DND-41 (cell line): ENCODE measurements at regions not wholly inside any gene's neighbourhood (a gene's known extent, or its start where the extent isn't known, plus 50 kb on each side); places are given as distances from the start of the nearest gene placed in this dataset.

Experiments
- ATAC-seq: fragments of 200-7000 bp; cut with Tn5 transposase; 3 replicates; pipeline ENCODE4 v1.9.1; 2021; ENCODE audit warnings: low read depth; ENCODE audit not compliant: insufficient read depth
- DNase-seq: peaks from one replicate; pipeline ENCODE4 v3.0.0-alpha.2; 2020
- H2AFZ ChIP-seq: 2 replicates; pipeline ENCODE4 v1.6.0; 2012; ENCODE audit warnings: low read depth, low read length
- H3K27ac ChIP-seq: 2 replicates; pipeline ENCODE4 v1.5.1; 2012; ENCODE audit warnings: low read length, inconsistent platforms
- H3K27me3 ChIP-seq: fragments of 200-600 bp; sonication (generic); 2 replicates; pipeline ENCODE4 v1.6.0; 2012; ENCODE audit warnings: low read length, mild to moderate bottlenecking, inconsistent platforms; ENCODE audit not compliant: insufficient read depth, poor library complexity
- H3K36me3 ChIP-seq: 2 replicates; pipeline ENCODE4 v1.5.1; 2012; ENCODE audit warnings: low read length, inconsistent platforms; ENCODE audit not compliant: insufficient read depth
- H3K4me1 ChIP-seq: 2 replicates; pipeline ENCODE4 v1.5.1; 2012; ENCODE audit warnings: mild to moderate bottlenecking, low read length; ENCODE audit not compliant: insufficient read depth
- H3K4me2 ChIP-seq: 2 replicates; pipeline ENCODE4 v1.6.0; 2012; ENCODE audit warnings: mild to moderate bottlenecking, moderate library complexity, low read length, inconsistent platforms; ENCODE audit not compliant: insufficient read depth
- H3K4me3 ChIP-seq, 2 experiments: fragments of 200-600 bp in 1 of 2; shearing (Covaris generic) in 1 of 2; 2 replicates each; pipeline ENCODE4 v1.5.1; 2012 to 2016; ENCODE audit warnings: inconsistent platforms in 2 of 2, low read length in 2 of 2, mild to moderate bottlenecking in 2 of 2, low read depth in 1 of 2, moderate library complexity in 1 of 2
- H3K79me2 ChIP-seq: 2 replicates; pipeline ENCODE4 v1.6.0; 2012; ENCODE audit warnings: low read length, inconsistent platforms; ENCODE audit not compliant: insufficient read depth
- H3K9ac ChIP-seq: 2 replicates; pipeline ENCODE4 v1.6.0; 2012; ENCODE audit warnings: low read depth, mild to moderate bottlenecking, inconsistent platforms, low read length, moderate library complexity
- H3K9me3 ChIP-seq: 2 replicates; pipeline ENCODE4 v1.5.1; 2012; ENCODE audit warnings: low read length, moderate library complexity, mild to moderate bottlenecking, inconsistent platforms; ENCODE audit not compliant: insufficient read depth, severe bottlenecking
- H4K20me1 ChIP-seq: 2 replicates; pipeline ENCODE4 v1.6.0; 2012; ENCODE audit warnings: low read length; ENCODE audit not compliant: insufficient read depth
- CTCF ChIP-seq: IDR thresholded peaks from 2 replicates; pipeline ENCODE4 v1.5.1; 2012; ENCODE audit warnings: borderline replicate concordance, low read length, moderate library complexity, mild to moderate bottlenecking; ENCODE audit not compliant: poor library complexity, severe bottlenecking; ENCODE audit errors: extremely low read depth
- EZH2 ChIP-seq: IDR thresholded peaks from 3 replicates; pipeline ENCODE4 v1.6.1; 2012; ENCODE audit warnings: borderline replicate concordance, low read depth, mild to moderate bottlenecking, moderate library complexity, low read length, inconsistent platforms; ENCODE audit not compliant: severe bottlenecking

- Histone ChIP-seq H3K27ac (no peak overlapping the region), H3K4me1 (no peaks in the 10 kb centered on the region), H4K20me1 (no peaks in the 10 kb centered on the region), H3K27me3 (no peaks in the 10 kb centered on the region), H3K79me2 (no peaks in the 10 kb centered on the region), H3K4me2 (no peak overlapping the region), H3K36me3 (no peaks in the 10 kb centered on the region), H3K9ac (no peak overlapping the region), H2AFZ (no peak overlapping the region), H3K4me3 (no peak overlapping the region), H3K9me3 (no peaks in the 10 kb centered on the region)
- no peak for DNase-seq
- TF ChIP-seq CTCF = no peak
- TF ChIP-seq EZH2 = no peak
- no peak for ATAC-seq
Observed at GRCh38 chr18:76057386-76057785, 437.7 kb downstream of the ZNF516 start.

GRCh38 chr18:76056471-76057110, 438.5 kb downstream of the ZNF516 start:
- no peak overlapping the region for H3K4me3 ChIP-seq
- H3K9ac ChIP-seq = no peak overlapping the region
- no peak for TF ChIP-seq CTCF
- TF ChIP-seq EZH2 = no peak
- ATAC-seq = no peak
- no peaks in the 10 kb centered on the region for H3K9me3 ChIP-seq
- no peaks in the 10 kb centered on the region for H3K4me1 ChIP-seq
- H3K79me2 ChIP-seq = no peaks in the 10 kb centered on the region
- no peak overlapping the region for H2AFZ ChIP-seq
- DNase-seq = no peak
- no peak overlapping the region for H3K27ac ChIP-seq
- no peaks in the 10 kb centered on the region for H3K27me3 ChIP-seq
- H3K36me3 ChIP-seq = no peaks in the 10 kb centered on the region
- H4K20me1 ChIP-seq = no peaks in the 10 kb centered on the region
- no peak overlapping the region for H3K4me2 ChIP-seq

- ATAC-seq (no peak), DNase-seq (no peak)
- no peak overlapping the region for H3K4me3 ChIP-seq
- no peak overlapping the region for H3K4me2 ChIP-seq
- H3K36me3 ChIP-seq = no peaks in the 10 kb centered on the region
- H3K27me3 ChIP-seq = no peaks in the 10 kb centered on the region
- H3K79me2 ChIP-seq = no peaks in the 10 kb centered on the region
- no peak for TF ChIP-seq CTCF
- no peaks in the 10 kb centered on the region for H3K4me1 ChIP-seq
- no peak overlapping the region for H2AFZ ChIP-seq
- no peak overlapping the region for H3K27ac ChIP-seq
- H3K9me3 ChIP-seq = no peaks in the 10 kb centered on the region
- no peak overlapping the region for H3K9ac ChIP-seq
- no peaks in the 10 kb centered on the region for H4K20me1 ChIP-seq
Observed at GRCh38 chr18:76055578-76055977, 439.5 kb downstream of the ZNF516 start.

- Histone ChIP-seq H3K79me2 (no peaks in the 10 kb centered on the region), H2AFZ (no peak overlapping the region), H3K4me2 (no peak overlapping the region), H3K4me3 (no peak overlapping the region), H3K4me1 (no peaks in the 10 kb centered on the region), H3K9me3 (no peaks in the 10 kb centered on the region), H4K20me1 (no peaks in the 10 kb centered on the region), H3K9ac (no peak overlapping the region), H3K27ac (no peak overlapping the region), H3K36me3 (no peaks in the 10 kb centered on the region), H3K27me3 (no peaks in the 10 kb centered on the region)
- DNase-seq (no peak), ATAC-seq (no peak)
- no peak for TF ChIP-seq EZH2
Observed at GRCh38 chr18:76055025-76055424, 440.0 kb downstream of the ZNF516 start.
